Endothelial cell of umbilical vein (primary cell): ENCODE measurements at regions not wholly inside any gene's neighbourhood (a gene's known extent, or its start where the extent isn't known, plus 50 kb on each side); places are given as distances from the start of the nearest gene placed in this dataset.

ENCODE experiments used
- BruUV-seq: library from RNA; stranded (reverse); fragments of 400-500 nt; replicated peaks from 2 replicates; lab custom pipeline; 2021; lab: Mats Ljungman, UMichigan
- CTCF ChIA-PET: fragments of 300-600, 350-600 bp; sonication (Branson Sonifier 250); formaldehyde crosslinking; loops from one replicate; lab custom pipeline; 2021; ENCODE audit warnings: antibody characterized with exemption, inconsistent platforms; lab: Charles Lee
- POLR2A ChIA-PET: fragments of 300-600, 350-600 bp; sonication (Branson Sonifier 250); formaldehyde crosslinking; loops from one replicate; lab custom pipeline; 2021; ENCODE audit warnings: antibody characterized with exemption, inconsistent platforms; lab: Charles Lee
- DNase-seq: peaks from one replicate; pipeline ENCODE4 v3.0.0-alpha.2; 2011; ENCODE audit warnings: low read depth, low spot score
- FAIRE-seq: peaks from 2 replicates; lab custom pipeline; 2011; peaks lifted over from hg19 to GRCh38; lab: Jason Lieb, UNC
- H2AFZ ChIP-seq: 2 replicates; pipeline ENCODE4 v1.6.0; 2012; ENCODE audit warnings: low read depth, low read length, control low read depth, inconsistent platforms
- H3K27ac ChIP-seq: 2 replicates; pipeline ENCODE4 v1.5.1; 2011; ENCODE audit warnings: low read depth, mild to moderate bottlenecking, control low read depth, low read length, moderate library complexity; ENCODE audit not compliant: insufficient read depth
- H3K27me3 ChIP-seq, 2 experiments: 2 replicates each; pipeline versions ENCODE4 v1.6.0 to v1.6.1; 2011; ENCODE audit warnings: low read length in 2 of 2, mixed read lengths in 1 of 2; ENCODE audit not compliant: control insufficient read depth in 2 of 2, insufficient read depth in 2 of 2
- H3K36me3 ChIP-seq, 2 experiments: 2 replicates in 1 of 2; 3 replicates in 1 of 2; pipeline ENCODE4 v1.5.1; 2011; ENCODE audit warnings: low read length in 2 of 2, mild to moderate bottlenecking in 1 of 2, moderate library complexity in 1 of 2; ENCODE audit not compliant: control insufficient read depth in 2 of 2, insufficient read depth in 2 of 2; ENCODE audit errors: extremely low read depth in 1 of 2
- H3K4me1 ChIP-seq: 3 replicates; pipeline ENCODE4 v1.5.1; 2011; ENCODE audit warnings: mild to moderate bottlenecking, low read length; ENCODE audit not compliant: control insufficient read depth, insufficient read depth; ENCODE audit errors: extremely low read depth
- H3K4me2 ChIP-seq: 2 replicates; pipeline ENCODE4 v1.6.1; 2011; ENCODE audit warnings: low read length, control low read depth, mixed read lengths; ENCODE audit not compliant: insufficient read depth
- H3K4me3 ChIP-seq, 3 experiments: fragments of 200-600 bp in 1 of 3; sonication (generic), shearing (Covaris generic) in 1 of 3; replicated peaks in 1 of 3; 2 replicates each; pipeline ENCODE4 v1.5.1; 2011 to 2016; ENCODE audit warnings: control low read depth in 3 of 3, low read length in 3 of 3, mild to moderate bottlenecking in 2 of 3, inconsistent platforms in 1 of 3, low read depth in 1 of 3, moderate library complexity in 1 of 3; ENCODE audit not compliant: insufficient read depth in 1 of 3
- H3K79me2 ChIP-seq: 2 replicates; pipeline ENCODE4 v1.6.0; 2012; ENCODE audit warnings: low read length, inconsistent platforms; ENCODE audit not compliant: control insufficient read depth, insufficient read depth
- H3K9ac ChIP-seq: replicated peaks from 2 replicates; pipeline ENCODE3; 2011; ENCODE audit warnings: low read length, control low read depth; ENCODE audit not compliant: insufficient read depth; ENCODE audit errors: extremely low read depth
- H3K9me1 ChIP-seq: replicated peaks from 3 replicates; pipeline ENCODE4 v1.6.0; 2011; ENCODE audit warnings: mild to moderate bottlenecking, low read length; ENCODE audit not compliant: control insufficient read depth, insufficient read depth; ENCODE audit errors: extremely low read depth
- H3K9me3 ChIP-seq: replicated peaks from 2 replicates; pipeline ENCODE4 v1.5.1; 2012; ENCODE audit warnings: low read length, inconsistent platforms; ENCODE audit not compliant: control insufficient read depth, insufficient read depth
- H4K20me1 ChIP-seq: replicated peaks from 2 replicates; pipeline ENCODE3; 2011; ENCODE audit warnings: mild to moderate bottlenecking, low read length; ENCODE audit not compliant: control insufficient read depth, insufficient read depth; ENCODE audit errors: extremely low read depth
- CTCF ChIP-seq, 2 donors: IDR thresholded peaks; 1 replicate in 1 of 2; 2 replicates in 1 of 2; pipeline ENCODE4 v1.5.1; 2011; ENCODE audit warnings: low read length in 2 of 2, mild to moderate bottlenecking in 2 of 2, moderate library complexity in 2 of 2, control low read depth in 1 of 2, inconsistent platforms in 1 of 2, low read depth in 1 of 2; ENCODE audit not compliant: insufficient read depth in 1 of 2; ENCODE audit errors: extremely low read depth in 1 of 2
- EZH2 ChIP-seq: IDR thresholded peaks from 2 replicates; pipeline ENCODE4 v1.6.1; 2012; ENCODE audit warnings: borderline replicate concordance, low read depth, mild to moderate bottlenecking, moderate library complexity, low read length, inconsistent platforms; ENCODE audit not compliant: severe bottlenecking
- FOS ChIP-seq: IDR thresholded peaks from 2 replicates; pipeline ENCODE4 v1.6.1; 2011; ENCODE audit warnings: mild to moderate bottlenecking, low read length, moderate library complexity, borderline replicate concordance; ENCODE audit not compliant: insufficient read depth
- GATA2 ChIP-seq: IDR thresholded peaks from 2 replicates; pipeline ENCODE4 v1.7.0; 2011; ENCODE audit warnings: low read depth, mild to moderate bottlenecking, moderate library complexity, mixed read lengths, low read length; ENCODE audit not compliant: insufficient read length, insufficient read depth
- JUN ChIP-seq: IDR thresholded peaks from 2 replicates; pipeline ENCODE4 v1.6.1; 2011; ENCODE audit warnings: borderline replicate concordance, low read depth; ENCODE audit not compliant: insufficient read length, insufficient read depth
- MAX ChIP-seq: IDR thresholded peaks from 2 replicates; pipeline ENCODE4 v1.6.1; 2011; ENCODE audit not compliant: insufficient read depth, insufficient read length
- MYC ChIP-seq: IDR thresholded peaks from one replicate; pipeline ENCODE4 v1.6.1; 2011; ENCODE audit warnings: mild to moderate bottlenecking, low read depth, low read length
- POLR2A ChIP-seq: IDR thresholded peaks from 2 replicates; pipeline ENCODE4 v1.6.1; 2012; ENCODE audit warnings: low read depth, mild to moderate bottlenecking, control low read depth, low read length
- POLR2AphosphoS5 ChIP-seq: IDR thresholded peaks from 2 replicates; pipeline ENCODE4 v1.6.1; 2012; ENCODE audit warnings: low read depth, mild to moderate bottlenecking, control low read depth, low read length, moderate library complexity; ENCODE audit not compliant: insufficient read depth
- dilution Hi-C: fragments of 300-500 bp; cut with MboI; formaldehyde crosslinking; loops from one replicate; pipeline ENCODE4 v1.15.0; 2019; ENCODE audit warnings: low sequenced_read_pairs; ENCODE audit not compliant: extremely low pct_ligation_motif_present
- intact Hi-C: fragments of 100-400 bp; cut with micrococcal nuclease; formaldehyde crosslinking; loops from one replicate; pipeline ENCODE4 v1.10.0; 2022

GRCh38 chr5:72602696-72603685 lies 95.8 kb upstream of the ZNF366 start:
- Histone ChIP-seq H3K79me2 (no peaks in the 10 kb centered on the region), H3K9me3 (no peaks in the 10 kb centered on the region), H3K4me2 (no peak overlapping the region), H2AFZ (peak overlapping the region; percentile 53), H3K27ac (peak overlapping the region; percentile 97), H3K4me1 (peaks cover 76% of the 10 kb centered on the region), H3K9me1 (no peaks in the 10 kb centered on the region), H3K27me3 (no peaks in the 10 kb centered on the region), H3K9ac (peak overlapping the region; percentile 73), H3K36me3 (no peaks in the 10 kb centered on the region), H4K20me1 (no peaks in the 10 kb centered on the region), H3K4me3 (no peak overlapping the region)
- intact Hi-C loops: loop anchor here (5.0 kb wide), 1 partner anchor 216 kb away; no protein-coding TSS in a partner anchor
- CTCF ChIA-PET: interaction anchor here (1.1 to 3.3 kb wide), 7 partner anchors 8 to 237 kb away, joined by 4 to 22 read pairs (median 9); no protein-coding TSS in a partner anchor
- POLR2A ChIA-PET: no interaction called here
- DNase-seq (no peak), FAIRE-seq (no peak)
- BruUV-seq: no TSS peak
- no peak for TF ChIP-seq POLR2A
- no peak for TF ChIP-seq CTCF (IDR thresholded peaks at IDR 0.05; ENCODE audit: extremely low read depth in 1 of 2, insufficient read depth in 1 of 2, low read depth in 1 of 2, low read length in 2 of 2)
- no peak for TF ChIP-seq MYC
- no peak for TF ChIP-seq POLR2AphosphoS5
- TF ChIP-seq EZH2: no peak
- TF ChIP-seq MAX: no peak
- no peak for TF ChIP-seq GATA2
- TF ChIP-seq FOS: no peak
- no peak for TF ChIP-seq JUN
- dilution Hi-C loops: no loop called here
